Parathyroid adenoma (tissue), 2 donors: ENCODE measurements at regions not wholly inside any gene's neighbourhood (a gene's known extent, or its start where the extent isn't known, plus 50 kb on each side); places are given as distances from the start of the nearest gene placed in this dataset.

Experiments
- H2AFZ ChIP-seq: fragments of 300-600 bp; sonication (generic); one replicate; pipeline ENCODE4 v1.7.0; 2017; ENCODE audit warnings: antibody characterized with exemption, mild to moderate bottlenecking
- H3K27ac ChIP-seq: fragments of 300-600 bp; sonication (generic); one replicate; pipeline ENCODE4 v1.7.0; 2017
- H3K27me3 ChIP-seq: fragments of 300-600 bp; sonication (generic); one replicate; pipeline ENCODE4 v1.7.0; 2017; ENCODE audit warnings: low read length; ENCODE audit not compliant: control insufficient read depth, insufficient read depth
- H3K36me3 ChIP-seq: fragments of 300-600 bp; sonication (generic); one replicate; pipeline ENCODE4 v1.7.0; 2017; ENCODE audit warnings: low read length; ENCODE audit not compliant: control insufficient read depth, insufficient read depth
- H3K4me1 ChIP-seq: fragments of 300-600 bp; sonication (generic); one replicate; pipeline ENCODE4 v1.7.0; 2017; ENCODE audit warnings: control low read depth
- H3K4me2 ChIP-seq: fragments of 300-600 bp; sonication (generic); one replicate; pipeline ENCODE4 v1.7.0; 2017; ENCODE audit warnings: low read length
- H3K4me3 ChIP-seq: fragments of 300-600 bp; sonication (generic); one replicate; pipeline ENCODE4 v1.7.0; 2017; ENCODE audit warnings: low read depth, low read length
- H3K79me2 ChIP-seq: fragments of 300-600 bp; sonication (generic); one replicate; pipeline ENCODE4 v1.7.0; 2017; ENCODE audit warnings: control low read depth
- H3K9ac ChIP-seq: fragments of 300-600 bp; sonication (generic); one replicate; pipeline ENCODE4 v1.7.0; 2017; ENCODE audit warnings: mild to moderate bottlenecking
- H3K9me3 ChIP-seq: fragments of 300-600 bp; sonication (generic); one replicate; pipeline ENCODE4 v1.7.0; 2017; ENCODE audit warnings: low read length; ENCODE audit not compliant: control insufficient read depth
- CTCF ChIP-seq: fragments of 300-600 bp; sonication (generic); IDR thresholded peaks from one replicate; pipeline ENCODE4 v1.7.0; 2017; ENCODE audit warnings: antibody characterized with exemption, mild to moderate bottlenecking
- donor health status: primary hyperparathyroidism.

- TF ChIP-seq CTCF, result no peak
- Histone ChIP-seq H3K79me2 (no peaks in the 10 kb centered on the region), H3K9me3 (no peaks in the 10 kb centered on the region), H3K9ac (no peak overlapping the region), H3K4me3 (no peak overlapping the region), H3K36me3 (no peaks in the 10 kb centered on the region), H3K4me2 (no peak overlapping the region), H3K27me3 (no peaks in the 10 kb centered on the region), H3K4me1 (no peaks in the 10 kb centered on the region), H3K27ac (no peak overlapping the region), H2AFZ (no peak overlapping the region)
Observed at GRCh38 chr22:22983123-22983522, 87.2 kb upstream of the GNAZ start.

GRCh38 chr22:22983816-22984215 is 86.5 kb upstream of the GNAZ start:
- Histone ChIP-seq H3K4me1 (no peaks in the 10 kb centered on the region), H3K4me3 (no peak overlapping the region), H3K9ac (no peak overlapping the region), H3K27me3 (no peaks in the 10 kb centered on the region), H3K4me2 (no peak overlapping the region), H3K36me3 (no peaks in the 10 kb centered on the region), H3K9me3 (no peaks in the 10 kb centered on the region), H2AFZ (no peak overlapping the region), H3K79me2 (no peaks in the 10 kb centered on the region), H3K27ac (no peak overlapping the region)
- TF ChIP-seq CTCF, result no peak

- Histone ChIP-seq H3K36me3 (no peaks in the 10 kb centered on the region), H3K27me3 (no peaks in the 10 kb centered on the region), H3K9ac (no peak overlapping the region), H3K4me1 (no peaks in the 10 kb centered on the region), H3K9me3 (no peaks in the 10 kb centered on the region), H3K79me2 (no peaks in the 10 kb centered on the region), H2AFZ (no peak overlapping the region), H3K27ac (no peak overlapping the region), H3K4me3 (no peak overlapping the region), H3K4me2 (no peak overlapping the region)
- TF ChIP-seq CTCF, result no peak
Observed at GRCh38 chr22:22984967-22985366, 85.4 kb upstream of the GNAZ start.

GRCh38 chr22:22986008-22986407 is 84.3 kb upstream of the GNAZ start:
- H3K36me3 ChIP-seq, result no peaks in the 10 kb centered on the region
- H3K9ac ChIP-seq, result no peak overlapping the region
- no peaks in the 10 kb centered on the region for H3K4me1 ChIP-seq
- no peak overlapping the region for H2AFZ ChIP-seq
- no peaks in the 10 kb centered on the region for H3K79me2 ChIP-seq
- H3K9me3 ChIP-seq, result no peaks in the 10 kb centered on the region
- H3K4me2 ChIP-seq, result no peak overlapping the region
- no peak overlapping the region for H3K4me3 ChIP-seq
- no peak for TF ChIP-seq CTCF
- no peaks in the 10 kb centered on the region for H3K27me3 ChIP-seq
- H3K27ac ChIP-seq, result no peak overlapping the region

GRCh38 chr22:22986640-22987039 is 83.7 kb upstream of the GNAZ start:
- Histone ChIP-seq H3K27me3 (no peaks in the 10 kb centered on the region), H2AFZ (no peak overlapping the region), H3K79me2 (no peaks in the 10 kb centered on the region), H3K4me3 (no peak overlapping the region), H3K4me2 (no peak overlapping the region), H3K9ac (no peak overlapping the region), H3K4me1 (no peaks in the 10 kb centered on the region), H3K9me3 (no peaks in the 10 kb centered on the region), H3K36me3 (no peaks in the 10 kb centered on the region), H3K27ac (no peak overlapping the region)
- TF ChIP-seq CTCF, result no peak
